Right atrium auricular region (tissue), 2 donors: ENCODE measurements at regions not wholly inside any gene's neighbourhood (a gene's known extent, or its start where the extent isn't known, plus 50 kb on each side); places are given as distances from the start of the nearest gene placed in this dataset.

Experiments
- DNase-seq: peaks from one replicate; pipeline ENCODE4 v3.0.0-alpha.2; 2019; ENCODE audit warnings: low spot score
- H3K27ac ChIP-seq, 2 donors: fragments of 200-600 bp; sonication (generic); 1 replicate in 1 of 2; 2 replicates in 1 of 2; pipeline ENCODE4 v1.5.1; 2016 to 2019
- H3K27me3 ChIP-seq, 2 donors: fragments of 200-600 bp; sonication (generic); one replicate each; pipeline versions ENCODE4 v1.5.1 to v1.6.0; 2017 to 2019
- H3K36me3 ChIP-seq: fragments of 200-600 bp; sonication (generic); one replicate; pipeline ENCODE4 v1.5.1; 2016
- H3K4me1 ChIP-seq, 2 donors: fragments of 200-600 bp; sonication (generic); one replicate each; pipeline versions ENCODE4 v1.5.1 to v1.6.0; 2017 to 2019
- H3K4me3 ChIP-seq, 2 donors: fragments of 200-600 bp; sonication (generic); 1 replicate in 1 of 2; 2 replicates in 1 of 2; pipeline ENCODE4 v1.5.1; 2017 to 2019; ENCODE audit warnings: mild to moderate bottlenecking in 1 of 2, moderate library complexity in 1 of 2
- H3K9me3 ChIP-seq, 2 donors: fragments of 200-600 bp; sonication (generic); one replicate each; pipeline ENCODE4 v1.5.1; 2019
- TF ChIP-seq, protein P1 (sequence below), 2 donors: fragments of 200-600 bp; sonication (generic); IDR thresholded peaks; one replicate each; pipeline ENCODE4 v1.5.1; 2019; ENCODE audit warnings: antibody characterized with exemption in 2 of 2

DNA sequence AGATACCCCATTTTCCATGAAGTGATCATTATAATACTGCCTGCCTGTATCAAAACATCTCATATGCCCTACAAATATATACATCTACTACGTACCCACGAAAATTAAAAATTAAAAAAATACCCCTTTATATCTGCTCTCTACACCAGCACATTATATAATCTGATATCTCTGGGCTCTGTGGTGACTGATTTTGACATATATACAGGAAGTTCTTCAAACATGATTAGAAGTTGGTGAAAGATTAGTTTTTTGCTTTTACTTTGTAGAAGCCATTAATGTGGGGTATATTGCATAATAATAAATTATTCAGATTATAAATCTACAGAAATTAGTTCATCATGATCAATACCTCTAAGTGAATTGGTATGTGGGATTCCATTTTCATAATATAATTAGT is 126.7 kb upstream of the MDM1 start:
- TF ChIP-seq, protein P1, sequence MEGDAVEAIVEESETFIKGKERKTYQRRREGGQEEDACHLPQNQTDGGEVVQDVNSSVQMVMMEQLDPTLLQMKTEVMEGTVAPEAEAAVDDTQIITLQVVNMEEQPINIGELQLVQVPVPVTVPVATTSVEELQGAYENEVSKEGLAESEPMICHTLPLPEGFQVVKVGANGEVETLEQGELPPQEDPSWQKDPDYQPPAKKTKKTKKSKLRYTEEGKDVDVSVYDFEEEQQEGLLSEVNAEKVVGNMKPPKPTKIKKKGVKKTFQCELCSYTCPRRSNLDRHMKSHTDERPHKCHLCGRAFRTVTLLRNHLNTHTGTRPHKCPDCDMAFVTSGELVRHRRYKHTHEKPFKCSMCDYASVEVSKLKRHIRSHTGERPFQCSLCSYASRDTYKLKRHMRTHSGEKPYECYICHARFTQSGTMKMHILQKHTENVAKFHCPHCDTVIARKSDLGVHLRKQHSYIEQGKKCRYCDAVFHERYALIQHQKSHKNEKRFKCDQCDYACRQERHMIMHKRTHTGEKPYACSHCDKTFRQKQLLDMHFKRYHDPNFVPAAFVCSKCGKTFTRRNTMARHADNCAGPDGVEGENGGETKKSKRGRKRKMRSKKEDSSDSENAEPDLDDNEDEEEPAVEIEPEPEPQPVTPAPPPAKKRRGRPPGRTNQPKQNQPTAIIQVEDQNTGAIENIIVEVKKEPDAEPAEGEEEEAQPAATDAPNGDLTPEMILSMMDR (IDR thresholded peaks at IDR 0.05): no peak
- Histone ChIP-seq H3K36me3 (no peaks in the 10 kb centered on the region), H3K27ac (no peak overlapping the region), H3K9me3 (no peaks in the 10 kb centered on the region), H3K4me3 (no peak overlapping the region), H3K4me1 (peaks cover 0 to 17% of the 10 kb centered on the region in 2 donors), H3K27me3 (no peaks in the 10 kb centered on the region)
- DNase-seq: no peak

DNA sequence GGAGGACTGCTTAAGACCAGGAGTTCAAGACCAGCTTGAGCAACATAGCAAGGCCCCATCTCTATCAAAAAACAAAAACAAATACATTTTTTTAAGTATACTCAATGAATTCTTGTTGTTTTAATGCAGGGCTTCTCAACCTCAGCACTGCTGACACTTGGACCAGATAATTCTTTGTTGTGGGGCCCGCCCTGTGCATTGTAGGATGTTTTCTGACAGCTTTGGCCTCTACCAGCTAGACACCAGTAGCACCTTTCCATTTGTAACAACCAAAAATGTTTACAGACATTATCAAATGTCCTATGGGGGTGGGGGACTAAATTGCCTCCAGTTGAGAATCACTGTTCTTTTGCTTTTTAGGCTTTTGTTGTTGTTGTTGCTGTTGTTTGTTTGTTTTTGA is 128.1 kb upstream of the MDM1 start:
- Histone ChIP-seq H3K27me3 (no peaks in the 10 kb centered on the region), H3K36me3 (no peaks in the 10 kb centered on the region), H3K27ac (no peak overlapping the region), H3K9me3 (no peaks in the 10 kb centered on the region), H3K4me3 (no peak overlapping the region), H3K4me1 (peaks cover 0 to 7% of the 10 kb centered on the region in 2 donors)
- TF ChIP-seq, protein P1 (IDR thresholded peaks at IDR 0.05): no peak
- DNase-seq: no peak

DNA sequence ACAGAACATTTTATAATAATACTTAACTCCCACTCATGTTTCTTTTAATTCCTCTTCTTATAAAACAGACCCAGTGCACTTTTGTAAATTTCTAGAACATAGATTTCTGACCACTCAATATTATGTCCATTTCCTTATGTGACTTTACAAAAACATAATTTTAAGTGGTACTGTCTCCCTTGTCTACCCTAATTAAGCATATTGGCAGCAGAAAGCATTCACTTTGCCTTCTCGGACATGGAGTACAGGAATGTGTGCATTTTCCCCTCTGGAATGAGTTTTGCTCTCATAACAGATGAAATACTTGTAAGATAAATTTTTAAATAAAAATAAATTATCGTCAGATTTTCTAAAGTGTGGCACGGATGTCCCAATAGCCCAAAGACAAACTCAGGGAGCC is 129.5 kb upstream of the MDM1 start:
- TF ChIP-seq, protein P1 (IDR thresholded peaks at IDR 0.05): no peak
- no peak for DNase-seq
- H3K27ac ChIP-seq: no peak overlapping the region
- no peaks in the 10 kb centered on the region for H3K27me3 ChIP-seq
- no peaks in the 10 kb centered on the region for H3K9me3 ChIP-seq
- no peaks in the 10 kb centered on the region for H3K36me3 ChIP-seq
- no peak overlapping the region for H3K4me3 ChIP-seq
- H3K4me1 ChIP-seq: no peaks in the 10 kb centered on the region

DNA sequence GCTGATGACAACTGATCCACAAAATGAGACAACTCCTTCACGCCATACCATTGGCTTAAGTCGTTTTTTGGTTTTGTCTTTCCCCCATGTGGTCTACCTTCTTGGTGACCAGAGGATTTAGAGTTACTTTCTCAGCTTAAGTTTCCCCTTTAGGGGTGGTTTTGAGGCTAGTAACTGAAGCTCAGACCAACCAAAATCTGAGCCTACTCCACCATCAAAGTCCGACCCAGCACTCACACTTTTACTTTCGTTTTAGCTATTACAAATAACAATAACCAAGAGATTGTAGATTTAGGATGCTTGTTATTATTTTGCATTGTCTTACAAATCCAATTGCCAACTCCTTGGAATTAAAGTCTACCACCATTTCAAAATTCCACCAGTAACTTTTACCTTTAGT is 130.6 kb upstream of the MDM1 start:
- Histone ChIP-seq H3K9me3 (no peaks in the 10 kb centered on the region), H3K27me3 (no peaks in the 10 kb centered on the region), H3K4me3 (no peak overlapping the region), H3K4me1 (no peaks in the 10 kb centered on the region), H3K27ac (no peak overlapping the region), H3K36me3 (no peaks in the 10 kb centered on the region)
- no peak for DNase-seq
- TF ChIP-seq, protein P1 (IDR thresholded peaks at IDR 0.05): no peak

DNA sequence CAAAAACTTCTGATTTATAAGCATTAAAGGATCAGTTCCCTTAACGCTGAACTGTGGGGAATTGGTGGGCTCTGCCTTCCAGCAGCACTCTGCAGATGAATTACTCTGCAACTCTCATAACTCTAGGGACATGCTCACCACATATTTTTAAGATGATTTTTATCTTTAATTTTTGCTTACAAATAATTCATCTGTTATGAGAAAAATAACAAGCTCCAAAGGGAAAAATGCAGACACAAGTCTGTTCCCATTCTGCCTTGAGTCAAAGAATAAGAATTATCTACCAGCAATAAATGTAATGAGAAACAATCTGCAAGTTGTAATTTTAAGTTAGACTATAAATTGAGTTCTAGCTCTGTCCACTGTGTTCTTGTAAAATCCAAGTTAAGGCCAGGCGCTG is 133.1 kb upstream of the MDM1 start:
- Histone ChIP-seq H3K4me3 (no peak overlapping the region), H3K27ac (no peak overlapping the region), H3K36me3 (no peaks in the 10 kb centered on the region), H3K27me3 (no peaks in the 10 kb centered on the region), H3K9me3 (no peaks in the 10 kb centered on the region), H3K4me1 (no peaks in the 10 kb centered on the region)
- DNase-seq: no peak
- TF ChIP-seq, protein P1 (IDR thresholded peaks at IDR 0.05): no peak

DNA sequence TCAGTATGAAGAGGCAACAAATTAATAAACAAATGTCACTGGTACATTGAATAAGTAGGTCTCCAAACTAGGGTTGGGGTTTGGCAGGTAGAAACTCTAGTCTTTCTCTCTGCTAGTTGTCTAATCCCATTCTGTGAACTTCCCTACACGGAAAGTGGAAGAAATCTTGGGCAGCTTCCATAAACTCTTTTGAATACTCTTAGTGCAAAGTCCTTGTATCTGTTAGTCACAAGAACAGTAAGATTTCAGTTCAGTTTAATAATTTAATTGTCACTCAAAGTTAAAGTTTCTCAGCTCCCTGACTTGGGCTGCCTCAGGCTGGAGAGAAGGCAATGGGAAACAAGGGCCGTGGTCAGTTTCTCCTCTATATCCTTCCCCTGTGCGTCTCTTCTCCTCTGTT is 135.4 kb upstream of the MDM1 start:
- no peaks in the 10 kb centered on the region for H3K27me3 ChIP-seq
- no peaks in the 10 kb centered on the region for H3K4me1 ChIP-seq
- H3K36me3 ChIP-seq: no peaks in the 10 kb centered on the region
- H3K9me3 ChIP-seq: no peaks in the 10 kb centered on the region
- TF ChIP-seq, protein P1 (IDR thresholded peaks at IDR 0.05): no peak
- DNase-seq: no peak
- no peak overlapping the region for H3K27ac ChIP-seq
- no peak overlapping the region for H3K4me3 ChIP-seq
